ENCODE measurements at regions not wholly inside any gene's neighbourhood (a gene's known extent, or its start where the extent isn't known, plus 50 kb on each side); places are given as distances from the start of the nearest gene placed in this dataset.

- TF ChIP-seq CTCF (IDR thresholded peaks at IDR 0.05; ENCODE audit: low read length) (no peak), EZH2 (IDR thresholded peaks at IDR 0.05; ENCODE audit: borderline replicate concordance, low read length) (no peak)
Observed at GRCh38 chr15:95205077-95205476, 973.7 kb downstream of the MCTP2 start.
